Hepatic stellate cell (primary cell): ENCODE measurements at regions not wholly inside any gene's neighbourhood (a gene's known extent, or its start where the extent isn't known, plus 50 kb on each side); places are given as distances from the start of the nearest gene placed in this dataset.
"Not testable (repeated sequence)": the region's sequence is repeated elsewhere in the genome, so short reads cannot be mapped to it uniquely, and the experiment has no call there.

Experiments used
- DNase-seq: peaks from one replicate; pipeline ENCODE4 v3.0.0; 2011; ENCODE audit warnings: low spot score

GRCh38 chr6:119800526-119800925 lies 451.0 kb upstream of the MAN1A1 start:
- no peak for DNase-seq

GRCh38 chr6:119799596-119800509 lies 450.3 kb upstream of the MAN1A1 start:
- no peak for DNase-seq

DNA sequence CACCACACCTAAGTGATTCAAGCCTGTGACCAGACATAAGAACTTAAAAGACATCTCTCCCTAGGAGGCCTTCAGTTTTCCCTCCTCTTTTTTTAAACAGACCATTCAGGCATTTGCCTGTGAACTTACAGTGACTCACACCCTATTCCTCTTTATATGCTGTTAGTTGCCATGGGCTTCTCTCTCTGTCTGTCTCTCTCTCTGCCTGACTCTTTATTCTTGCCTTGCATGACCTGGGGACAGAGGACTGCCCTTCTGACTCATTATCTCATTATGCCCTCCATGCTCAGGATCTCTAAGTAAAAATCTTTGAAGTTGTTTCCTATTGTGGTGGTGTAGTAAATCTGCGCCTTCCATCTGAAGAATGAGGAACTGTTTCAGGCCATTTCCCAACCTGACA lies 442.2 kb upstream of the MAN1A1 start:
- DNase-seq, result no peak

DNA sequence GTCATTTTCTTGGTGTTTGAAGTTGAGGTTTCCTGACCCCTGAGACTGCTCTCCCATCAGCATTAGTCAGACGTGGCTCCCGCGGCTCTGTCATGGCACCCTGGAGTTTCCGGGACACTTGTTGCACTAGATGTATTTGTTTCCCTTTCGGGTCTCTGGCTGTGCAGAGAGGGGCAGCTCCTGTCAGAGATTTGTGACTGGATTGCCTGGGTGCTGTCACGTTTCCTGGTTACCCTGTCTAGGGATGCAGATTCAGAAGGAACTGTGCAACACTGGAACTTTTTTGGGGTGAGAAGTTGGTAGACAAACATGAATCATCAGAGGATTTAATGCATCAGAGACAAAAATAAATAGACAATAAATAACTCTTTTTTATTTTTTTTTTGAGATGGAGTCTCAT lies 431.8 kb upstream of the MAN1A1 start:
- DNase-seq, result no peak

- DNase-seq, result no peak
Observed at GRCh38 chr6:119768201-119768600, 418.6 kb upstream of the MAN1A1 start.

DNA sequence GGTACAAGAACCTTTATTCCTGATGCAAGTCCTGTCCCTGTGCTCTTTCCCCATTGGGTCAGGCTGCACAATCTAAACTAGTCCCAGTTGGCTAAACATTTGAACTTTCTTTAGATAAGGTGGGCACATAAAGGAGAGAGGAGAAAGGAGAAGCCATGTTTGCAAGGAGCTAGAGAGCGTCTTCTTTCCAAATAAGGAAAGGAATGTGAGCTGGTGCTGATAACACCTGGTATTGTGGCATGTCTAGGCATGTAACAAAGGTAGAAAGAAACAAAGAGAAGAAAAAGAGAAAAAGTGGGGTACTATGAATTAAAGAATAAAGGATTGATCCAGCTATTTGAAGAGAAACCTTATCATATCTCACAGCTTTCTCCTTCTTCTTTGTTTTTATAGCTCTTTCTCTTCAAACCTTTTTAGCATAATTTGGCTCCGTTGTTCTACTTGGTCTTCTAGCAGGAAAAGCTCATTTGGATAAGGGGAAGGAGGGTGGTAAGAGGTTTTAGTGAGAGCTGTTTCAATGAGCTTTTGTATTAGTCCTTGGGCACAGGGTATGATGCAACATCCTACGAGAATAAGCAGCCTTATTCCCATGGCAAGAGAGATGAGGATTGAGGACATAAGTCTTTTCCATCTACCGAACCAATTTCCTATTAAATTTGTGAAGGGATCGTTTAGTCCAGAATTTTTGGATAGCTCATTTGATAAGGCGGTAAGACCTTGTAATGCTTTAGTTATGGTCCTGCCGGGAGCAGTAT lies 415.5 kb upstream of the MAN1A1 start:
- no peak for DNase-seq

DNA sequence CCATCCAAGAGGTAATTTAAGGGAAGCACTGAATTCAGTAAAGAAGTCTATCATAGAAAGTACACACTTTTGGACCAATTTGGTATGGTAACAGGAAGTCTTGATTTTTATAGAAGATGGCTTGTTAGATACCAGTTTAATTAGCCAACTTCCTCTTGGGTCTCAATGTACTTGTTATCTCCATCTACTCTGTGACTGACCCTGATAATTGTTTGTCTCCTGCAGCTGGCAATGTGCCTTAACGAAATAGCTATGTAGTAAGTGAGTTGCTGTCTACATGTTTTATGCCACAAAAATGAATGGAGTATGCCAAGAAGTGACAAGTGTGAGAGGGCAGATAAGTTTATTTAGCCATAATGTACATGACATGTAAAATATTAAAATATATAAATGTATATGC lies 410.5 kb upstream of the MAN1A1 start:
- DNase-seq, result no peak

- DNase-seq, result no peak
Observed at GRCh38 chr6:119758385-119758784, 408.8 kb upstream of the MAN1A1 start.

- no peak for DNase-seq
Observed at GRCh38 chr6:119757467-119757866, 407.9 kb upstream of the MAN1A1 start.

GRCh38 chr6:119749335-119749734 lies 399.8 kb upstream of the MAN1A1 start:
- no peak for DNase-seq

- not testable (repeated sequence) for DNase-seq
Observed at GRCh38 chr6:119748535-119748934, 399.0 kb upstream of the MAN1A1 start.

- DNase-seq, result peak; percentile 4
Observed at GRCh38 chr6:119742188-119742803, 392.7 kb upstream of the MAN1A1 start.

DNA sequence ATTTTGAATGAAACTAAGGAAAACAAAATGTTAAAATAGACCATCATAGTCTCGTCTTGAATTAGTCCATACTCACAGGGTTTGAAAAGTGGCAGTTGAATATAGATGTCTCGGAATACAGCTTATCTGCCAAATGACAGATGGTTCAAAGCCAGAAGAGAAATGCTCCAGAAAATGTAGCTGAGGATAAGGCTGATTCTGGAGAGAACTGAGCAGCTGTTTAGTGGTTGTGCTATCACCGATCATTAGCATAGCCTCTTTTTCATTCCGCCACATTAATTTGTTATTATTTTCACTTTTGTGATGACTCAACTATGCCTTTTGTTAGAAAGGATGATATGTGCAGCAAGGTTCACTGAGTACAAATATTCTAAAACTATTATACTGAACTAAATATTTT lies 390.2 kb upstream of the MAN1A1 start:
- DNase-seq, result no peak

GRCh38 chr6:119738425-119738824 lies 388.9 kb upstream of the MAN1A1 start:
- DNase-seq, result no peak

- DNase-seq, result no peak
Observed at GRCh38 chr6:119736296-119737021, 386.9 kb upstream of the MAN1A1 start.

GRCh38 chr6:119735530-119735929 lies 386.0 kb upstream of the MAN1A1 start:
- DNase-seq, result no peak

DNA sequence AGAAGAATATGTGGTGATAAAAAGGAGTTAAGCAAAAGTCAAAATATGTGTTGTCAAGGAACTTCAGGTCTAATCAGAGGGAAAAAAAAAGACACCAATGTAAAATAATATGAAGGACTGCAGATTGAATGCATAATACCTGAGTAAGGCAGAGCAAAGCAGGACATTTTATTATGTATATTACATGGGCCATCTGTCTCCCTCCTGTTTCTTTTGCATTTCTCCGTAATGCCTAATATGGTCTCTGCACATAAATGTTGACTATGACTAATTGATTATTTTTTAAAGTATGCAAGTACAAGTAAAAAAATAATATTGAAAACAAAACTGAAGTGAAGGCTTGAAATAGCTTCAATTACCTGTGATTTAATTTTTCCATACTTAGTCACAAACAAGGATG lies 384.7 kb upstream of the MAN1A1 start:
- no peak for DNase-seq

GRCh38 chr6:119728935-119729334 lies 379.4 kb upstream of the MAN1A1 start:
- DNase-seq, result no peak

DNA sequence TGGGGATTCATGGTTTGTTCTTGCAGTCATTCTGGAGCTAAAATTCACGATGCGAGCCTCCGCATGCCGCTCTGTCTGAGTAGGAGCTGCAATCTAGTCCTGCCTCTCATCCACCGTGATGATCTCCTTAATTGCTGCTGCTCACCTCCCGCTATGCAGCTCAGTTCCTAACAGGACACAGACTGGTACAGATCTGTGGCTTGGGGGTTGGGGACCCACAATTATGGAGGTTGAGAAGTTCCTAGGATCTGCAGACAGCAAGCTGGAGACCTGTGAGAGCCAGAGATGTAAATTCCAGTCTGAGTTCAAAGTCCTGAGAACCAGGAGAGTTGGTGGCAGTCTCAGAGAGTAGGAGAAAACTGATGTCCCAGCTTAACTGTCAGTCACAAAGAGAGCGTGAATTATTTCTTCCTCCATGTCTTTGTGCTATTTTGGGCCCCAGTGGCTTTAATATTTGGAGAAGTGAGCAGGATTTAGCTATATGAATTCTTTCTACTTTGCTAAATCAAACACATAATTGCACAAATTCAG lies 378.7 kb upstream of the MAN1A1 start:
- no peak for DNase-seq

GRCh38 chr6:119727504-119728219 lies 378.1 kb upstream of the MAN1A1 start:
- no peak for DNase-seq

DNA sequence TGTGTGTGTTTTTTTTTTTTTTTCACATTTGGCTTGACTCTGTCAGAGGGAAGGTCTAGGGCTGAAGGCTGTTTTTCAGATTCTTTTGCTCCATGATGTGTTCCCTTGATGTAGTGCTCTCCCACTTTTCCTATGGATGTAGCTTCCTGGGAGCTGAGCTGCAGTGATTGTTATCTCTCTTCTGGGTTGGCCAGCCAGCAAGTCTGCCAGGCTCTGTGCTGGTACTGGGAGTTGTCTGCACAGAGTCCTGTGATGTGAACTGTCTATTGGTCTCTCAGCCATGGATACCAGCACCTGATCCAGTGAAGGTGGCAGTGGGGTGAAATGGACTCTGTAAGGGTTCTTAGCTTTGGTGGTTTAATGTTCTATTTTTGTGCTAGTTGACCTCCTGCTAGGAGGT lies 377.4 kb upstream of the MAN1A1 start:
- not testable (repeated sequence) for DNase-seq
